Prostate gland (tissue), 2 donors: ENCODE measurements at regions not wholly inside any gene's neighbourhood (a gene's known extent, or its start where the extent isn't known, plus 50 kb on each side); places are given as distances from the start of the nearest gene placed in this dataset.
A peak's percentile ranks its signal among the peaks of the same experiment; 100 is the strongest.

Experiments used
- DNase-seq: peaks from one replicate; pipeline ENCODE4 v3.0.0-alpha.2; 2019; ENCODE audit warnings: low spot score
- H3K27ac ChIP-seq, 2 donors: fragments of 200-600 bp; sonication (generic); 2 replicates each; pipeline ENCODE4 v1.5.1; 2017 to 2019
- H3K27me3 ChIP-seq: fragments of 200-600 bp; sonication (generic); replicated peaks from 2 replicates; pipeline ENCODE4 v1.5.1; 2019; ENCODE audit not compliant: insufficient read depth
- H3K36me3 ChIP-seq, 2 donors: fragments of 200-600 bp; sonication (generic); 1 replicate in 1 of 2; 2 replicates in 1 of 2; pipeline versions ENCODE4 v1.5.1 to v1.8.1; 2017 to 2019
- H3K4me1 ChIP-seq: fragments of 200-600 bp; sonication (generic); replicated peaks from 2 replicates; pipeline ENCODE4 v1.5.1; 2019
- H3K4me3 ChIP-seq, 2 donors: fragments of 200-600 bp; sonication (generic); 2 replicates each; pipeline ENCODE4 v1.5.1; 2017 to 2019
- H3K9me3 ChIP-seq: fragments of 200-600 bp; sonication (generic); 2 replicates; pipeline ENCODE4 v1.5.1; 2017
- CTCF ChIP-seq, 4 experiments: fragments of 200-600 bp in 2 of 4; fragments of 450-650 bp in 2 of 4; sonication (generic) in 2 of 4; IDR thresholded peaks; 1 replicate in 3 of 4; 2 replicates in 1 of 4; pipeline ENCODE4 v1.5.1; 2016 to 2019; ENCODE audit warnings: antibody characterized with exemption in 4 of 4, mild to moderate bottlenecking in 2 of 4, moderate library complexity in 2 of 4
- POLR2A ChIP-seq: fragments of 450-650 bp; IDR thresholded peaks from one replicate; pipeline ENCODE4 v1.6.1; 2016; ENCODE audit warnings: antibody characterized with exemption, mild to moderate bottlenecking
- POLR2AphosphoS5 ChIP-seq: sonication (generic); formaldehyde crosslinking; IDR thresholded peaks from one replicate; pipeline ENCODE4 v1.6.1; 2017; ENCODE audit warnings: antibody characterized with exemption
- WGBS: methylation state at CpG from one replicate; pipeline ENCODE4 v1.1.5; 2018; 5-methylcytosine and 5-hydroxymethylcytosine counted together
- intact Hi-C: fragments of 100-400 bp; cut with DNase I; formaldehyde crosslinking; loops from one replicate; pipeline ENCODE4 v1.14.2; 2022

GRCh38 chr2:13572466-13572865 lies 855.7 kb downstream of the TRIB2 start:
- H3K4me1 ChIP-seq, result no peaks in the 10 kb centered on the region
- no peaks in the 10 kb centered on the region for H3K36me3 ChIP-seq
- H3K27ac ChIP-seq, result peak overlapping the region in 1 of 2 donors; percentile 38
- 49% methylated on average over 2 of the region's 2 CpGs for WGBS
- no peaks in the 10 kb centered on the region for H3K9me3 ChIP-seq
- intact Hi-C loops, result no loop called here
- H3K27me3 ChIP-seq, result no peaks in the 10 kb centered on the region
- no peak for TF ChIP-seq POLR2A
- TF ChIP-seq CTCF (IDR thresholded peaks at IDR 0.05), result no peak
- TF ChIP-seq POLR2AphosphoS5, result no peak
- DNase-seq, result no peak
- no peak overlapping the region for H3K4me3 ChIP-seq

GRCh38 chr2:13574831-13575230 lies 858.1 kb downstream of the TRIB2 start:
- intact Hi-C loops, result no loop called here
- no peaks in the 10 kb centered on the region for H3K36me3 ChIP-seq
- H3K27ac ChIP-seq, result no peak overlapping the region
- H3K9me3 ChIP-seq, result no peaks in the 10 kb centered on the region
- H3K4me1 ChIP-seq, result no peaks in the 10 kb centered on the region
- no peak overlapping the region for H3K4me3 ChIP-seq
- WGBS, result 80% methylated on average over 2 of the region's 2 CpGs
- TF ChIP-seq POLR2AphosphoS5, result no peak
- no peak for TF ChIP-seq POLR2A
- TF ChIP-seq CTCF (IDR thresholded peaks at IDR 0.05), result no peak
- no peak for DNase-seq
- no peaks in the 10 kb centered on the region for H3K27me3 ChIP-seq

- Histone ChIP-seq H3K27me3 (no peaks in the 10 kb centered on the region), H3K4me1 (no peaks in the 10 kb centered on the region), H3K27ac (no peak overlapping the region), H3K9me3 (no peaks in the 10 kb centered on the region), H3K4me3 (no peak overlapping the region), H3K36me3 (no peaks in the 10 kb centered on the region)
- DNase-seq, result no peak
- intact Hi-C loops, result no loop called here
- TF ChIP-seq POLR2A, result no peak
- WGBS, result 78% methylated on average over 2 of the region's 2 CpGs
Observed at GRCh38 chr2:13576406-13577036, 859.8 kb downstream of the TRIB2 start.

GRCh38 chr2:13578547-13578946 lies 861.8 kb downstream of the TRIB2 start:
- Histone ChIP-seq H3K4me1 (no peaks in the 10 kb centered on the region), H3K9me3 (no peaks in the 10 kb centered on the region), H3K36me3 (no peaks in the 10 kb centered on the region), H3K4me3 (no peak overlapping the region), H3K27me3 (no peaks in the 10 kb centered on the region), H3K27ac (no peak overlapping the region)
- intact Hi-C loops, result no loop called here
- 49% methylated on average over 1 of the region's 1 CpG for WGBS
- TF ChIP-seq POLR2A (no peak), POLR2AphosphoS5 (no peak), CTCF (IDR thresholded peaks at IDR 0.05) (no peak)
- no peak for DNase-seq

GRCh38 chr2:13581471-13581870 lies 864.7 kb downstream of the TRIB2 start:
- no peaks in the 10 kb centered on the region for H3K4me1 ChIP-seq
- DNase-seq, result no peak

More at GRCh38 chr2:13581471-13581870, 864.7 kb downstream of the TRIB2 start:
- Histone ChIP-seq H3K9me3 (no peaks in the 10 kb centered on the region), H3K27ac (no peak overlapping the region), H3K27me3 (no peaks in the 10 kb centered on the region), H3K36me3 (no peaks in the 10 kb centered on the region), H3K4me3 (no peak overlapping the region)
- TF ChIP-seq POLR2A, result no peak
- no peak for TF ChIP-seq POLR2AphosphoS5
- TF ChIP-seq CTCF (IDR thresholded peaks at IDR 0.05), result no peak
- intact Hi-C loops, result no loop called here
- 89% methylated on average over 10 of the region's 10 CpGs for WGBS
